SK-N-SH treated with all-trans-retinoic acid at 6 μM for 48 hours (cell line): ENCODE measurements at regions not wholly inside any gene's neighbourhood (a gene's known extent, or its start where the extent isn't known, plus 50 kb on each side); places are given as distances from the start of the nearest gene placed in this dataset.

Experiments used
- ATAC-seq: fragments of 200-7000 bp; cut with Tn5 transposase; 3 replicates; pipeline ENCODE4 v1.9.1; 2020; ENCODE audit warnings: mild to moderate bottlenecking, moderate library complexity
- ARNTL ChIP-seq: fragments of 450-650 bp; formaldehyde crosslinking; IDR thresholded peaks from 2 replicates; pipeline ENCODE4 v1.5.0; 2020; ENCODE audit warnings: low read depth, mild to moderate bottlenecking, moderate library complexity, borderline replicate concordance
- BACH2 ChIP-seq: fragments of 250-450 bp; sonication (Bioruptor Pico); IDR thresholded peaks from 2 replicates; pipeline ENCODE4 v1.9.0; 2021; ENCODE audit warnings: mild to moderate bottlenecking, borderline replicate concordance
- CREB5 ChIP-seq: fragments of 250-450 bp; sonication (Bioruptor Pico); IDR thresholded peaks from 2 replicates; pipeline ENCODE4 v1.5.1; 2020; ENCODE audit warnings: low read depth, mild to moderate bottlenecking, moderate library complexity
- CSDC2 ChIP-seq: fragments of 250-450 bp; sonication (Bioruptor Pico); IDR thresholded peaks from 2 replicates; pipeline ENCODE4 v1.5.0; 2020; ENCODE audit warnings: mild to moderate bottlenecking, moderate library complexity
- ESRRG ChIP-seq: fragments of 250-450 bp; sonication (Bioruptor Pico); IDR thresholded peaks from 2 replicates; pipeline ENCODE4 v1.6.1; 2021; ENCODE audit warnings: mild to moderate bottlenecking
- GLIS3 ChIP-seq: fragments of 250-450 bp; sonication (Bioruptor Pico); IDR thresholded peaks from 2 replicates; pipeline ENCODE4 v1.5.0; 2020; ENCODE audit warnings: mild to moderate bottlenecking, moderate library complexity
- ISL1 ChIP-seq: fragments of 250-450 bp; sonication (Bioruptor Pico); IDR thresholded peaks from 2 replicates; pipeline ENCODE4 v2.1.2; 2022; ENCODE audit warnings: mild to moderate bottlenecking, moderate library complexity
- OSR1 ChIP-seq: fragments of 250-450 bp; sonication (Bioruptor Pico); IDR thresholded peaks from 2 replicates; pipeline ENCODE4 v1.8.0; 2022; ENCODE audit warnings: moderate library complexity, mild to moderate bottlenecking, inconsistent platforms
- PATZ1 ChIP-seq: fragments of 250-450 bp; sonication (Bioruptor Pico); IDR thresholded peaks from 2 replicates; pipeline ENCODE4 v1.8.0; 2020; ENCODE audit warnings: mild to moderate bottlenecking, moderate library complexity, borderline replicate concordance
- POU6F1 ChIP-seq: fragments of 250-450 bp; sonication (Bioruptor Pico); IDR thresholded peaks from 2 replicates; pipeline ENCODE4 v1.8.0; 2021; ENCODE audit warnings: low read depth, mild to moderate bottlenecking, moderate library complexity, borderline replicate concordance
- PPARA ChIP-seq: fragments of 250-450 bp; sonication (Bioruptor Pico); IDR thresholded peaks from 2 replicates; pipeline ENCODE4 v1.5.0; 2020; ENCODE audit warnings: mild to moderate bottlenecking, borderline replicate concordance
- RARB ChIP-seq: fragments of 250-450 bp; sonication (Bioruptor Pico); IDR thresholded peaks from 2 replicates; pipeline ENCODE4 v1.8.0; 2021; ENCODE audit warnings: mild to moderate bottlenecking, moderate library complexity
- SNAI2 ChIP-seq: fragments of 250-450 bp; sonication (Bioruptor Pico); IDR thresholded peaks from 2 replicates; pipeline ENCODE4 v1.5.0; 2020; ENCODE audit warnings: mild to moderate bottlenecking, moderate library complexity
- TCF4 ChIP-seq: fragments of 250-450 bp; sonication (Bioruptor Pico); IDR thresholded peaks from 2 replicates; pipeline ENCODE4 v1.8.0; 2021; ENCODE audit warnings: mild to moderate bottlenecking, moderate library complexity, borderline replicate concordance
- TSHZ2 ChIP-seq: fragments of 250-450 bp; sonication (Bioruptor Pico); IDR thresholded peaks from 2 replicates; pipeline ENCODE4 v1.5.0; 2020; ENCODE audit warnings: mild to moderate bottlenecking, moderate library complexity
- ZC3H10 ChIP-seq: fragments of 250-450 bp; sonication (Bioruptor Pico); IDR thresholded peaks from 2 replicates; pipeline ENCODE4 v1.5.1; 2021; ENCODE audit warnings: mild to moderate bottlenecking, moderate library complexity
- ZFP3 ChIP-seq: fragments of 250-450 bp; sonication (Bioruptor Pico); IDR thresholded peaks from 2 replicates; pipeline ENCODE4 v1.5.0; 2020; ENCODE audit warnings: mild to moderate bottlenecking, moderate library complexity
- ZFP30 ChIP-seq: fragments of 450-650 bp; formaldehyde crosslinking; IDR thresholded peaks from 2 replicates; pipeline ENCODE4 v1.5.0; 2022; ENCODE audit warnings: mild to moderate bottlenecking, moderate library complexity
- ZNF565 ChIP-seq: fragments of 450-650 bp; formaldehyde crosslinking; conservative IDR thresholded peaks from 2 replicates; pipeline ENCODE4 v1.5.0; 2020; ENCODE audit warnings: low read depth, mild to moderate bottlenecking, moderate library complexity
- ZNF70 ChIP-seq: fragments of 450-650 bp; formaldehyde crosslinking; IDR thresholded peaks from 2 replicates; pipeline ENCODE4 v1.5.0; 2020; ENCODE audit warnings: mild to moderate bottlenecking, moderate library complexity
- ZNF8 ChIP-seq: fragments of 450-650 bp; formaldehyde crosslinking; IDR thresholded peaks from 2 replicates; pipeline ENCODE4 v1.5.0; 2020; ENCODE audit warnings: mild to moderate bottlenecking, moderate library complexity

GRCh38 chr13:22287343-22287920, 616.6 kb downstream of the FGF9 start:
- no peak for ATAC-seq
- TF ChIP-seq ARNTL (no peak), TCF4 (no peak), TSHZ2 (CRISPR knock-in tag) (no peak), ZNF8 (no peak), ISL1 (CRISPR knock-in tag) (no peak), POU6F1 (CRISPR knock-in tag) (no peak), PATZ1 (CRISPR knock-in tag) (no peak), CREB5 (CRISPR knock-in tag) (no peak), ESRRG (CRISPR knock-in tag) (no peak), BACH2 (CRISPR knock-in tag) (no peak), OSR1 (no peak), ZNF565 (CRISPR knock-in tag) (no peak), ZFP30 (no peak), RARB (CRISPR knock-in tag) (no peak), ZNF70 (CRISPR knock-in tag) (no peak), PPARA (CRISPR knock-in tag) (no peak), SNAI2 (no peak), CSDC2 (CRISPR knock-in tag) (no peak)

- TF ChIP-seq ZC3H10 (no peak), SNAI2 (no peak), ARNTL (no peak), ZFP30 (no peak), RARB (CRISPR knock-in tag) (no peak), ISL1 (CRISPR knock-in tag) (no peak), ZNF565 (CRISPR knock-in tag) (no peak), OSR1 (no peak), BACH2 (CRISPR knock-in tag) (no peak), CREB5 (CRISPR knock-in tag) (no peak), PPARA (CRISPR knock-in tag) (no peak), TCF4 (no peak), ZNF8 (no peak)
- no peak for ATAC-seq
Measured at GRCh38 chr13:22288496-22288895, 617.6 kb downstream of the FGF9 start.

GRCh38 chr13:22289711-22290110, 618.8 kb downstream of the FGF9 start:
- TF ChIP-seq OSR1: no peak
- TF ChIP-seq CREB5 (CRISPR knock-in tag): no peak
- TF ChIP-seq TCF4: no peak
- no peak for TF ChIP-seq ZFP30
- no peak for TF ChIP-seq CSDC2 (CRISPR knock-in tag)
- no peak for TF ChIP-seq RARB (CRISPR knock-in tag)
- TF ChIP-seq ZFP3 (CRISPR knock-in tag): no peak
- no peak for TF ChIP-seq GLIS3 (CRISPR knock-in tag)
- no peak for TF ChIP-seq ZC3H10

More at GRCh38 chr13:22289711-22290110, 618.8 kb downstream of the FGF9 start:
- no peak for ATAC-seq
